A673 (cell line): ENCODE measurements at regions not wholly inside any gene's neighbourhood (a gene's known extent, or its start where the extent isn't known, plus 50 kb on each side); places are given as distances from the start of the nearest gene placed in this dataset.

Experiments used
- BruUV-seq: library from RNA; stranded (reverse); fragments of 400-500 nt; replicated peaks from 2 replicates; lab custom pipeline; 2021; lab: Mats Ljungman, UMichigan
- CTCF ChIA-PET: fragments of 300-600 bp; sonication (Branson Sonifier 250); formaldehyde crosslinking; loops from one replicate; lab custom pipeline; 2022; ENCODE audit warnings: antibody characterized with exemption; lab: Charles Lee
- POLR2A ChIA-PET: fragments of 300-600 bp; sonication (Branson Sonifier 250); formaldehyde crosslinking; loops from one replicate; lab custom pipeline; 2022; ENCODE audit warnings: antibody characterized with exemption; ENCODE audit not compliant: low non-redundant PET; lab: Charles Lee
- DNase-seq: peaks from one replicate; pipeline ENCODE4 v3.0.0-alpha.2; 2015; ENCODE audit warnings: low spot score
- H3K27ac ChIP-seq: fragments of 200-600 bp; sonication (generic); 2 replicates; pipeline ENCODE4 v1.5.1; 2016; ENCODE audit warnings: mixed run types, low read depth, mild to moderate bottlenecking, mixed read lengths, antibody characterized with exemption, low read length; ENCODE audit not compliant: poor library complexity, severe bottlenecking
- H3K27me3 ChIP-seq: fragments of 200-600 bp; sonication (generic); replicated peaks from 2 replicates; pipeline ENCODE4 v1.6.1; 2017; ENCODE audit warnings: mixed run types, low read depth, mild to moderate bottlenecking, mixed read lengths, antibody characterized with exemption, low read length; ENCODE audit not compliant: insufficient read depth, poor library complexity
- H3K36me3 ChIP-seq: fragments of 200-600 bp; sonication (generic); 2 replicates; pipeline ENCODE4 v1.6.1; 2016; ENCODE audit warnings: mixed run types, mild to moderate bottlenecking, mixed read lengths, antibody characterized with exemption, low read length; ENCODE audit not compliant: insufficient read depth, poor library complexity, severe bottlenecking
- H3K4me1 ChIP-seq: fragments of 200-600 bp; sonication (generic); 2 replicates; pipeline ENCODE4 v1.6.1; 2017; ENCODE audit warnings: mixed run types, mild to moderate bottlenecking, mixed read lengths, antibody characterized with exemption, low read length; ENCODE audit not compliant: insufficient read depth, poor library complexity, severe bottlenecking
- H3K4me3 ChIP-seq: fragments of 200-600 bp; sonication (generic); 2 replicates; pipeline ENCODE4 v1.5.1; 2016; ENCODE audit warnings: low read depth, mixed run types, mild to moderate bottlenecking, mixed read lengths, low read length; ENCODE audit not compliant: poor library complexity, severe bottlenecking
- H3K9me3 ChIP-seq: fragments of 200-600 bp; sonication (generic); 2 replicates; pipeline ENCODE4 v1.6.1; 2016; ENCODE audit warnings: mixed run types, low read depth, mild to moderate bottlenecking, mixed read lengths, antibody characterized with exemption, low read length; ENCODE audit not compliant: poor library complexity, severe bottlenecking
- EZH2 ChIP-seq: fragments of 200-600 bp; sonication (generic); IDR thresholded peaks from 2 replicates; pipeline ENCODE4 v1.6.1; 2017; ENCODE audit warnings: borderline replicate concordance, low read depth, mild to moderate bottlenecking, mixed read lengths, antibody characterized with exemption, low read length; ENCODE audit not compliant: poor library complexity, severe bottlenecking
- intact Hi-C: fragments of 100-400 bp; cut with micrococcal nuclease; formaldehyde crosslinking; loops from one replicate; pipeline ENCODE4 v1.10.0; 2022; ENCODE audit not compliant: unreplicated experiment
- TF ChIP-seq, protein P1 (sequence below): fragments of 300-800, 200-600 bp; sonication (generic); conservative IDR thresholded peaks from 2 replicates; pipeline ENCODE4 v1.5.1; 2017; ENCODE audit warnings: low read depth, mild to moderate bottlenecking, antibody characterized with exemption, low read length, moderate library complexity, mixed read lengths

- Histone ChIP-seq H3K9me3 (peaks cover 6% of the 10 kb centered on the region), H3K36me3 (no peaks in the 10 kb centered on the region), H3K4me3 (no peak overlapping the region), H3K4me1 (no peaks in the 10 kb centered on the region), H3K27me3 (no peaks in the 10 kb centered on the region), H3K27ac (no peak overlapping the region)
- CTCF ChIA-PET: no interaction called here
- intact Hi-C loops: no loop called here
- BruUV-seq: no TSS peak
- POLR2A ChIA-PET: no interaction called here
- TF ChIP-seq EZH2: no peak
- TF ChIP-seq, protein P1, sequence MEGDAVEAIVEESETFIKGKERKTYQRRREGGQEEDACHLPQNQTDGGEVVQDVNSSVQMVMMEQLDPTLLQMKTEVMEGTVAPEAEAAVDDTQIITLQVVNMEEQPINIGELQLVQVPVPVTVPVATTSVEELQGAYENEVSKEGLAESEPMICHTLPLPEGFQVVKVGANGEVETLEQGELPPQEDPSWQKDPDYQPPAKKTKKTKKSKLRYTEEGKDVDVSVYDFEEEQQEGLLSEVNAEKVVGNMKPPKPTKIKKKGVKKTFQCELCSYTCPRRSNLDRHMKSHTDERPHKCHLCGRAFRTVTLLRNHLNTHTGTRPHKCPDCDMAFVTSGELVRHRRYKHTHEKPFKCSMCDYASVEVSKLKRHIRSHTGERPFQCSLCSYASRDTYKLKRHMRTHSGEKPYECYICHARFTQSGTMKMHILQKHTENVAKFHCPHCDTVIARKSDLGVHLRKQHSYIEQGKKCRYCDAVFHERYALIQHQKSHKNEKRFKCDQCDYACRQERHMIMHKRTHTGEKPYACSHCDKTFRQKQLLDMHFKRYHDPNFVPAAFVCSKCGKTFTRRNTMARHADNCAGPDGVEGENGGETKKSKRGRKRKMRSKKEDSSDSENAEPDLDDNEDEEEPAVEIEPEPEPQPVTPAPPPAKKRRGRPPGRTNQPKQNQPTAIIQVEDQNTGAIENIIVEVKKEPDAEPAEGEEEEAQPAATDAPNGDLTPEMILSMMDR: no peak
- DNase-seq: no peak
These were observed 338.8 kb downstream of the HAO1 start for GRCh38 chr20:7601431-7601830.

DNA sequence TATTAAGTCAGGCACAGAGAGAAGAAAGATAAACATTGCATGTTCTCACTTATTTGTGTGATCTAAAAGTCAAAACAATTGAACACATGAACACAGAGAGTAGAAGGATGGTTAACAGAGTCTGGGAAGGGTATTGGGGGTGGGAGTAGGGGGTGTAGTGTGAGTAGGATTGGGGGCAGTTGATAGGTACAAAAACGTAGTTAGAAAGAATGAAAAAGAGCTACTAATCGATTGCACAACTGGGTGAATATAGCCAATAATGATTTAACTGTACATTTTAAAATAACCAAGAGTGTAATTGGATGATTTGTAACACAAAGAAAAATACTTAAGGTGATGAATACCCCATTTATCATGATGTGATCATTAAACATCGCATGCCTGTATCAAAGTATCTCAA is 333.3 kb downstream of the HAO1 start:
- CTCF ChIA-PET: no interaction called here
- BruUV-seq: no TSS peak
- no peak for DNase-seq
- H3K4me3 ChIP-seq: no peak overlapping the region
- H3K9me3 ChIP-seq: no peaks in the 10 kb centered on the region
- no peak overlapping the region for H3K27ac ChIP-seq
- TF ChIP-seq EZH2: no peak
- TF ChIP-seq, protein P1: no peak
- intact Hi-C loops: no loop called here
- H3K27me3 ChIP-seq: no peaks in the 10 kb centered on the region
- POLR2A ChIA-PET: no interaction called here
- no peaks in the 10 kb centered on the region for H3K36me3 ChIP-seq
- no peaks in the 10 kb centered on the region for H3K4me1 ChIP-seq

DNA sequence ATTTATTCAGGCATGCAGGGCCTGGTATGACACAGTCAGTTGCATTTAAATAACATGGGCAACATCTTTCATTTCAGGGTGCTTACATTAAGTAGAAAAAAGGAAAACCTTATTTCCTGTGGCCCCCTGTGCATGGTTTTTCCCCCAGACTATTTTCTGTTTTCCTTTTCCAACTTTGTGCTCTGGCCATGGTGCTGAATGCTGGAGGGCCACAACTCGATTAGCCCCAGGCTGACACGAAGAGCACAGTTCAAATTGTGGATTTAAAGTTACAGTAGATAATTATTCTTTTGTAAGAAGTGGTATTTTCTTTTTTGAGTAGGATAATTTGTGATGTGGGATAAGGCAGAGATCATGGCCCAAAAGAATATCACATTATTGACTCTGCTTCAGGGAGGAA is 332.0 kb downstream of the HAO1 start:
- intact Hi-C loops: no loop called here
- no TSS peak for BruUV-seq
- H3K27ac ChIP-seq: no peak overlapping the region
- CTCF ChIA-PET: no interaction called here
- no peaks in the 10 kb centered on the region for H3K27me3 ChIP-seq
- no peaks in the 10 kb centered on the region for H3K9me3 ChIP-seq
- H3K4me1 ChIP-seq: no peaks in the 10 kb centered on the region
- H3K36me3 ChIP-seq: no peaks in the 10 kb centered on the region
- H3K4me3 ChIP-seq: no peak overlapping the region
- DNase-seq: peak; percentile 4
- POLR2A ChIA-PET: no interaction called here
- no peak for TF ChIP-seq EZH2
- TF ChIP-seq, protein P1: no peak
